SH-SY5Y (cell line): ENCODE measurements at regions not wholly inside any gene's neighbourhood (a gene's known extent, or its start where the extent isn't known, plus 50 kb on each side); places are given as distances from the start of the nearest gene placed in this dataset.

ENCODE experiments used
- GATA2 ChIP-seq: IDR thresholded peaks from 2 replicates; pipeline ENCODE4 v1.6.1; 2011; ENCODE audit warnings: mild to moderate bottlenecking, low read depth, low read length
- GATA3 ChIP-seq: IDR thresholded peaks from 2 replicates; pipeline ENCODE4 v1.6.1; 2011; ENCODE audit warnings: low read depth, mild to moderate bottlenecking, low read length, moderate library complexity

DNA sequence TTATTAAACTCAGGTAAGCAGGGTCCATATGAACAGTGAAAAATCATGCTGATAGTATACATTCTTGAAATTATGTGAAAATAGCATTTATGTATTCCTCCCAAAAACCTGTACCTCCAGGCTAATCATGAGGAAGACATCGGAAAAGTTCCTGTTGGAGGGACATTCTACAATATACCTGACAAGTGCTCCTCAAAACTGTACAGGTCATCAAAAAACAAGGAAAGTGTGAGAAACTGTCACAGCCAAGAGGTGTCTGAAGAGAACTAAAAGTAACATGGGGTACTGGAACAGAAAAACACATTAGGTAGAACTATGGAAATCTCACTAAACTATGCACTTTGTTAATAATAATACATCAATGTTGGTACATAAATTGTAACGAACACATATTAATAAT, 326.7 kb downstream of the CRPPA start:
- TF ChIP-seq GATA3 (no peak), GATA2 (no peak)
